Eye (tissue), 1 donor: ENCODE measurements at regions not wholly inside any gene's neighbourhood (a gene's known extent, or its start where the extent isn't known, plus 50 kb on each side); places are given as distances from the start of the nearest gene placed in this dataset.
A peak's percentile ranks its signal among the peaks of the same experiment; 100 is the strongest.
"Not testable (repeated sequence)": the region's sequence is repeated elsewhere in the genome, so short reads cannot be mapped to it uniquely, and the experiment has no call there.

Experiments used
- DNase-seq: peaks from one replicate; pipeline ENCODE4 v3.0.0-alpha.2; 2015

GRCh38 chr1:94769551-94769950 is 50.6 kb upstream of the SLC44A3 start:
- no peak for DNase-seq

DNA sequence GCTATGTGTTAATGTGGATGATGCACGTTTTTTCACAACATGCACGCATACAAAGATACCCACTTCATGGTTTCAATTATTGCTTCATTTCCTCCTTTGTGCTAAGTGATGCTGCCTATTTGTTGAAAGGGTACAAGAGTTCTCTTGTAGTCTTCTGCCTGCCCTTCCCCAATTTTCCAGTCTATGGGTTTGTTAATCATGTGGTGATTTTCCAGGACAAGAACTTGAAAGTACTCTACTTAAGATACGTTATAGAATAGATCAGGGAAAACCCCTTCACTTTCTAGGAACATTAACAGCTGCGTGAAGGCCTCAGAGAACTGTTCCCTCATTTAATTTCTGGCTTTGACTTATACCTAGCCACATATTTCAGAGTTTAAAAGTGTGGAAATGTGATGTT is 52.1 kb upstream of the SLC44A3 start:
- no peak for DNase-seq

DNA sequence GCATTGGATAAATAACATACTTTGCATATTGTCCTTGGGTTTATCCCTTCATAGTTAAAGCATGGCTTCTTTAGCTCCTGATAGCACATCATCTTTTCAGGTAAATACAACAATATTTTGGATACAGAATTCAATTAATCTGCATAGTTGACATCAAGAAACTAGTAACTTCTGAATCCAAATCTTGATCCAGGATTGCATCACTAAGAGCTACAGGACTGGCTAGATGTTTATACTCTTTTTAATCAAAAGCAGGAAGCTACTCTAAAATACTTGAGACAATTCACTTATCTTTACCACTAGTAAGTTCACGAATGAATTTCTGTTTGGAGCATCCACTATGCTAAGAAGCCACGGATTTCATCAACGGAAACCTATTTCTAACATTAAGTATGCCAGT is 54.2 kb upstream of the SLC44A3 start:
- DNase-seq = no peak

- no peak for DNase-seq
These were observed 61.0 kb upstream of the SLC44A3 start for GRCh38 chr1:94759188-94759587.

- DNase-seq = no peak
These were observed 62.2 kb upstream of the SLC44A3 start for GRCh38 chr1:94757931-94758330.

DNA sequence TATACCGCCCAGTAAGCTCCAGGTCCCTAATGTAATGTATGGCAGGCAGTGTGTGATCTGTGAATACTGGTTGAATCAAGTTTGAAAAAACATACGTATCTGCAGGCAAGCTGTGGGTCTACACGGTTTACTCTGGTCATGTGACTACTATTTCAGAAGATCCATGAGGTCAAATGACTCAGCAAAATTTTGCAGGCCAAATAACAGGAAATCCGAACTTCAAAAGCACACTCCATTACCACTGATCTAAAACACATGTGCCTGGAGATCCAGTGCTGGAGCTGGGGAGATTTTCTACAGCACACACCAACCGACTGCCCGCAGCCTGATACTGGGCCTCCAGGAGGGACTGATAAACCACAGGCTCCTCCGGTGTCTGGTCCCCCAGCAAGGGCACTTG is 64.5 kb upstream of the SLC44A3 start:
- peak; percentile 63 for DNase-seq

DNA sequence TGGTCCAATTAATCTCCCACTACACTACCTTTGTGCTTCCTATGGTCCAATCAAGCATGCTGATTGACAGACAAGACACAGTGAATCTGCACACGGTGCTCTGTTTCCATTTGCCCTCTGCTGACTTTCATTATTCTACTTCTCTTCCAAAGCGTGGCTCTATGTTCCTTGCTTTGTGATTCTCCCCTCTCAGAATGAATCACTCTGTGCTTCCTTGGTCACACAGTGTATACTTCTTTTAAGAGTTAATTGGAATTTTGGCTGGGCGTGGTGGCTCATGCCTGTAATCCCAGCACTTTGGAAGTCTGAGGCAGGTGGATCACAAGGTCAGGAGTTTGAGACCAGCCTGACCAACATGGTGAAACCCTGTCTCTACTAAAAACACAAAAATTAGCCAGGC is 65.1 kb upstream of the SLC44A3 start:
- not testable (repeated sequence) for DNase-seq

GRCh38 chr1:94754570-94754969 is 65.6 kb upstream of the SLC44A3 start:
- no peak for DNase-seq

GRCh38 chr1:94754095-94754494 is 66.1 kb upstream of the SLC44A3 start:
- DNase-seq = no peak

DNA sequence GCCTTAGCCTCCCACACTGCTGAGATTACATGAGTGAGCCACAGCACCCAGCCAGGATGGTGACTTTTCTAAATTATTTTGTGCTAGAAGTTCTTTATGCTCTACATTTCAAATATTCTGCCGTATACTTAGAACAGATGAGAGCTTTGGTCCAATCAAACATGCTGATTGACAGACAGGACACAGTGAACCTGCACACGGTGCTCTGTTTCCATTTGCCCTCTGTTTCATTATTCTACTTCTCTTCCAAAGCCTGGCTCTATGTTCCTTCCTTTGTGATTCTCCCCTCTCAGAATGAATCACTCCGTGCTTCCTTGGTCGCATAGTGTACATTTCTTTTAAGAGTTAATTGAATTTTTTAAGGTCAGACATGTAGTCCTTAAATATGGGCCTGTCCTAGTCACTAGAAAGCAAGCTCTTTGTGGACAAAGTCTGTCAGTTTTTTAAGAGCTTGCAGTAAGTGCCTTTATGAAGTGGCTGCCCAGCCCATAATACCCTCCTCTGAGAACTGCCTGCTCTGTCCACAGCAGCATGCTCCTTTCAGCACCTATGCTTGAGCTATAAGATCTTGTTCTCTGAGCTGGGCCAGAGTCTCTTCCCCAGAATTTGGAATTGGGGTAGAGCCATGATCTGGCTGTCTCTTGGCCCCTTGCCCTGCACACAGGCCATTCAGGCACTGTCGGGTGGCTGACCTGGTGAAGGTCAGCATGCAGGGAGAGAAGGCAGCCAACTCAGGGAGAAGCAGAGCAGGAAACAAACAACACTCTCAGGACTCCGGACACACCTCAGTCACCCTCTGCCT is 66.8 kb upstream of the SLC44A3 start:
- no peak for DNase-seq

DNA sequence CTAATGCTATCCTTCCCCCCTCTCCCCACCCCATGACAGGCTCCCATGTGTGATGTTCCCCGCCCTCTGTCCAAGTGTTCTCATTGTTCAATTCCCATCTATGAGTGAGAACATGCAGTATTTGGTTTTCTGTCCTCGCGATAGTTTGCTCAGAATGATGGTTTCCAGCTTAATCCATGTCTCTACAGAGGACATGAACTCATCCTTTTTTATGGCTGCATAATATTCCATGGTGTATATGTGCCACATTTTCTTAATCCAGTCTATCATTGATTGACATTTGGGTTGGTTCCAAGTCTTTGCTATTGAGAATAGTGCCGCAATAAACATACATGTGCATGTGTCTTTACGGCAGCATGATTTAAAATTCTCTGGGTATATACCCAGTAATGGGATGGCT is 68.7 kb upstream of the SLC44A3 start:
- DNase-seq = not testable (repeated sequence)

GRCh38 chr1:94746635-94747525 is 73.3 kb upstream of the SLC44A3 start:
- DNase-seq = no peak

DNA sequence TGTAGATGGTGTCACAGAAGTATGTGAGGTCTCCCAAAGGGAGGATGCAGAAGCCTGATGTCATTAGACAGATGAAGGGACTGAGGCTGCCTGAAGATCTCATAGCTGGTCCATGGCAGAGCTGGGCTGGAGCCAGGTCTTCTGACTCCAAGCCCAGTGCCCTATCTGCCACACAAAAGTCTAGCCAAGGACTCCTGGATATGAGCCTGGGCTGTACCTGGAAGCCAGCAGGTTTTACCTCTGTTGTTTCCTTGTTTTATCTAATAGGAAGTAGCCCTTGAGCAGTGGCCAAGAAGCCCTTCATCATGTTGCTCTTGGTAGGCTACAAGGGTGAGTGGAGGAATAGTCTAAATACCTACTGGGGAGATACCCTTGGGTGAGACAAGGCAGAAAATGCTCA is 74.4 kb upstream of the SLC44A3 start:
- no peak for DNase-seq

GRCh38 chr1:94743862-94744261 is 76.3 kb upstream of the SLC44A3 start:
- DNase-seq = peak; percentile 53

GRCh38 chr1:94741996-94742395 is 78.2 kb upstream of the SLC44A3 start:
- no peak for DNase-seq

- no peak for DNase-seq
These were observed 78.6 kb upstream of the SLC44A3 start for GRCh38 chr1:94741510-94741909.

DNA sequence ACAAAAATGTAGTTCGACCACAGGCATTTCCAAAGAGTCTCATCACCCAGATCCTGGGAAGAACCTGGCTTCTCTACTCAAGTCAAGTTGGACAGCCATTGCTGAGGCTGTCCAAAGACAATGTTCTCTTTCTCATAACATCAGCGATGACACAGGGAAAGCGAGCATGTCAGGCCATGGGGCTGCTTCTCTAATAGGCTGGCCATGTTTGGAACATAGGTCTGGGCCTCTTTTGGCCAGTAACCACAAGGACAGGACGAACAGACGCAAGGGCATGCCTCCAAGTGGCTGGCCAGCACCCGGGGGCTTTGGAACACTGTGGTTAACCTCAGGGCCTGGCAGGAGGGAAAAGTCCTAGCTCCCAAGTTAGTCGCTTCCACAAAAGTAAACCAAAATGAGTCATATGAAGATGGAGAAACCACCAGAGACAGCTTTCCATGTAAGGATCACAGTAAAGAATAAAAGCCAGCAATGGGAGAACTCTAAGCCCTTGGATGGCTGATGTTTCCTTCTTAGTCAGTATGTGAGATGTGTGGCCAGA is 80.6 kb upstream of the SLC44A3 start:
- no peak for DNase-seq

DNA sequence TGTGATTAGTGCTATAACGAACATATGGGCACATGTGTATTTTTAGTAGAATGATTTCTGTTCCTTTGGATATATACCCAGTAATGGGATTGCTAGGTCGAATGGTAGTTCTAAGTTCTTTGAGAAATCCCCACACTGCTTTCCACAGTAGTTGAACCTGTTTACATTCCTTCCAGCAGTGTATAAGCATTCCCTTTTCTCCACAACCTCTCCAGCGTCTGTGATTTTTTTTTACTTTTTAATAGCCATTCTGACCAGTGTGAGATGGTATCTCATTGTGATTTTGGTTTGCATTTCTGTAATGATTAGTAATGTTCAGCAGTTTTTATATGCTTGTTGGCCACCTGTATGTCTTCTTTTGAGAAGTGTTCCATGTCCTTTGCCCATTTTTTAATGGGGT is 81.8 kb upstream of the SLC44A3 start:
- DNase-seq = no peak

DNA sequence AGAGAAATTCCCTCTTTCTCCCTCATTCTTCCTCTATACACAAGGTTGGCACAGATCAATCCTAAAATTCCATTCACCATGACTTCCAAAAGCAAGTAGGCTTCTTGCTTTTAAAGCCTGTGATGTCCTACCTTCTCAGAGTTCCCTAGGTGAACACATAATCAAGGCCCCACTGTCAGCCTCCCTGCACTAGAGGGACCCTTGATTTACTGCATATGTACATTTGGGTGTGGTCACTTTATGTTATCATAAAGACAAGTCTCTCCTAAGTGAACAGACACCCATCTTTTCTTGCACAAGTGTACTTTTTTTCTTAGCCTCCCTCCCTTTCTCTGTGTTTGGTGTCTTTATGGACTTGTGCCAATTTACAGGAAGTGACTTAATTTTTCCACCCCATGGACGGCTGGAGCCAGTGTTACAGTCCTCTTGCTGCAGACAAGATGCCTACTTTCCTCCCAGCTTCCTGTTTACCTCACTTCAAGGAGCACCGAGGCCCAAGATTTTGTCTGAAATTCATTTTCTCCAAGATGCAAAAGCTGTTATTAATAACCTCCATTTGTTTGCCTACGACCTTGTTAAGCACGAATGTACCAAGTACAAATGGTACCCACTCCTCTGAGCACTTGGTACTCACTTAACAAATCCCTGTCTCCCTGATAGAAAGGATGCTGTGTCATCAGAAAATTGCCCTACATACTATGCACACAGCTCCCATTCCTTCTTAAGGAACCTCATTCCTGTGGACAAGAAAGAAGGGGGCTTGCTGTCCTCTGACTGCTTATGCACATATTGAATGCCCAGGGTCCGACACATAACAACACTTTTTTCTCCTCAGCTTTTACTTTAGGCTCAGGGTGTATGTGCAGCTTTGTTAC is 82.8 kb upstream of the SLC44A3 start:
- DNase-seq = no peak

- DNase-seq = no peak
These were observed 83.6 kb upstream of the SLC44A3 start for GRCh38 chr1:94736549-94736948.

DNA sequence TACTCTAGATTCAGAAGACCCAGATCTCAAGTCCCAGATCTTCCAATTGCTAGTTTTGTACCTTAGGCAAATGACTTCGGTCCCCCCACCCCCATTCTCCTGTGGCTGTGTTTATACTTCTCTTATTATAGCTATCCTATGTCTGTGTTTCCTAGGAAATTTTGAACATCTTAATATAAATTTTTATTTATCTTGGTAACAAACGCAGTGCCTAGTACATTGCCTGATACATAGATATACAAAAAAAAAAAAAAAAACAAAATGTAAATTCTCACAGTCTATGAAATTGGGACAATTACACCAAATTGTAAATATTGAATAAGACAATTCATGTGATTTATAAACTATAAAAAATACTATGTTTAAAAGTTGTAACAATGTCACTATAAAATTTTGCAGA is 84.1 kb upstream of the SLC44A3 start:
- no peak for DNase-seq

GRCh38 chr1:94734963-94735901 is 84.9 kb upstream of the SLC44A3 start:
- peak; percentile 41 for DNase-seq
